Stimulated activated CD4-positive, alpha-beta T cell treated with anti-CD3 and anti-CD28 coated beads, Interleukin-12 subunit alpha, Interleukin-12 subunit beta, amount 100 ng/mL, for 24 hours (primary cell): ENCODE measurements at regions not wholly inside any gene's neighbourhood (a gene's known extent, or its start where the extent isn't known, plus 50 kb on each side); places are given as distances from the start of the nearest gene placed in this dataset.
"Not testable (repeated sequence)": the region's sequence is repeated elsewhere in the genome, so short reads cannot be mapped to it uniquely, and the experiment has no call there.

Source experiments
- DNase-seq, 2 experiments: peaks; one replicate each; pipeline ENCODE4 v3.0.0-alpha.2; 2020; ENCODE audit warnings: low read depth in 2 of 2

GRCh38 chr13:66152596-66152995 is 1077.5 kb downstream of the PCDH9 start:
- DNase-seq = no peak

- not testable (repeated sequence) for DNase-seq
These were observed 1085.8 kb downstream of the PCDH9 start for GRCh38 chr13:66144357-66144756.

- DNase-seq = no peak
These were observed 1090.4 kb downstream of the PCDH9 start for GRCh38 chr13:66139701-66140100.

GRCh38 chr13:66139250-66139649 is 1090.9 kb downstream of the PCDH9 start:
- DNase-seq = no peak

GRCh38 chr13:66138172-66138811 is 1091.8 kb downstream of the PCDH9 start:
- no peak for DNase-seq

- no peak for DNase-seq
These were observed 1092.8 kb downstream of the PCDH9 start for GRCh38 chr13:66137384-66137783.

GRCh38 chr13:66128692-66129269 is 1101.4 kb downstream of the PCDH9 start:
- no peak for DNase-seq

- no peak for DNase-seq
These were observed 1101.9 kb downstream of the PCDH9 start for GRCh38 chr13:66128201-66128600.

GRCh38 chr13:66117563-66117962 is 1112.6 kb downstream of the PCDH9 start:
- no peak for DNase-seq

GRCh38 chr13:66113882-66114526 is 1116.1 kb downstream of the PCDH9 start:
- no peak for DNase-seq

- DNase-seq = no peak
These were observed 1118.5 kb downstream of the PCDH9 start for GRCh38 chr13:66111628-66112027.

GRCh38 chr13:66106246-66106645 is 1123.9 kb downstream of the PCDH9 start:
- DNase-seq = no peak

- no peak for DNase-seq
These were observed 1127.3 kb downstream of the PCDH9 start for GRCh38 chr13:66102864-66103263.

GRCh38 chr13:66099825-66100224 is 1130.3 kb downstream of the PCDH9 start:
- no peak for DNase-seq

GRCh38 chr13:66098931-66099628 is 1131.1 kb downstream of the PCDH9 start:
- no peak for DNase-seq

GRCh38 chr13:66089711-66090110 is 1140.4 kb downstream of the PCDH9 start:
- DNase-seq = no peak

- DNase-seq = no peak
These were observed 1142.8 kb downstream of the PCDH9 start for GRCh38 chr13:66087269-66087710.

GRCh38 chr13:66077132-66077689 is 1152.9 kb downstream of the PCDH9 start:
- no peak for DNase-seq

- no peak for DNase-seq
These were observed 1153.7 kb downstream of the PCDH9 start for GRCh38 chr13:66076417-66076816.

GRCh38 chr13:66074018-66074615 is 1156.0 kb downstream of the PCDH9 start:
- no peak for DNase-seq

- not testable (repeated sequence) for DNase-seq
These were observed 1158.0 kb downstream of the PCDH9 start for GRCh38 chr13:66072097-66072496.

GRCh38 chr13:66071608-66072007 is 1158.5 kb downstream of the PCDH9 start:
- DNase-seq = no peak
